CD4-positive, alpha-beta memory T cell (primary cell): ENCODE measurements at regions not wholly inside any gene's neighbourhood (a gene's known extent, or its start where the extent isn't known, plus 50 kb on each side); places are given as distances from the start of the nearest gene placed in this dataset.

ENCODE experiments used
- CTCF ChIA-PET: fragments of 350-600 bp; sonication (Branson Sonifier 250); formaldehyde crosslinking; loops from one replicate; lab custom pipeline; 2021; ENCODE audit warnings: inconsistent platforms; ENCODE audit not compliant: partially characterized antibody; lab: Charles Lee
- POLR2A ChIA-PET: fragments of 350-600 bp; sonication (Branson Sonifier 250); formaldehyde crosslinking; loops from one replicate; lab custom pipeline; 2021; ENCODE audit not compliant: partially characterized antibody; lab: Charles Lee
- DNase-seq, 5 donors: peaks; one replicate each; pipeline versions ENCODE4 v3.0.0 to v3.0.0-alpha.2; 2020 to 2022; ENCODE audit warnings: mixed read lengths in 1 of 5
- H3K27ac ChIP-seq: one replicate; pipeline ENCODE4 v1.7.0; 2013; ENCODE audit warnings: low read depth, low read length
- H3K27me3 ChIP-seq: 2 replicates; pipeline ENCODE4 v1.7.0; 2013; ENCODE audit warnings: mild to moderate bottlenecking, low read length, moderate library complexity; ENCODE audit not compliant: insufficient read depth
- H3K36me3 ChIP-seq: 2 replicates; pipeline ENCODE4 v1.7.0; 2013; ENCODE audit warnings: mild to moderate bottlenecking, low read length, moderate library complexity; ENCODE audit not compliant: insufficient read depth
- H3K4me1 ChIP-seq: 2 replicates; pipeline ENCODE4 v1.7.0; 2013; ENCODE audit warnings: mild to moderate bottlenecking, low read length, moderate library complexity; ENCODE audit not compliant: insufficient read depth
- H3K4me3 ChIP-seq, 2 donors: one replicate each; pipeline ENCODE4 v1.7.0; 2013; ENCODE audit warnings: low read length in 2 of 2, mild to moderate bottlenecking in 1 of 2
- H3K9me3 ChIP-seq, 2 donors: one replicate each; pipeline ENCODE4 v1.7.0; 2013; ENCODE audit warnings: low read length in 2 of 2, control low read depth in 1 of 2; ENCODE audit not compliant: control insufficient read depth in 1 of 2
- H3K27ac Mint-ChIP-seq, 7 donors: one replicate each; pipeline ENCODE4 v1.8.0; 2020 to 2021; ENCODE audit warnings: mixed read lengths in 7 of 7, mild to moderate bottlenecking in 6 of 7, inconsistent platforms in 3 of 7, moderate library complexity in 3 of 7
- H3K27me3 Mint-ChIP-seq, 2 donors: one replicate each; pipeline ENCODE4 v1.8.0; 2020 to 2021; ENCODE audit warnings: mixed read lengths in 2 of 2
- H3K36me3 Mint-ChIP-seq, 2 donors: one replicate each; pipeline ENCODE4 v1.8.0; 2020 to 2021; ENCODE audit warnings: mixed read lengths in 2 of 2, inconsistent platforms in 1 of 2, mild to moderate bottlenecking in 1 of 2
- H3K4me1 Mint-ChIP-seq, 4 donors: one replicate each; pipeline ENCODE4 v1.8.0; 2020 to 2021; ENCODE audit warnings: mixed read lengths in 4 of 4, mild to moderate bottlenecking in 1 of 4
- H3K4me3 Mint-ChIP-seq, 8 donors: one replicate each; pipeline ENCODE4 v1.8.0; 2020 to 2021; ENCODE audit warnings: mixed read lengths in 8 of 8, mild to moderate bottlenecking in 7 of 8, moderate library complexity in 6 of 8, inconsistent platforms in 3 of 8
- H3K9me3 Mint-ChIP-seq, 8 donors: one replicate each; pipeline ENCODE4 v1.8.0; 2020 to 2021; ENCODE audit warnings: mixed read lengths in 8 of 8, mild to moderate bottlenecking in 5 of 8, inconsistent platforms in 3 of 8, moderate library complexity in 1 of 8
- intact Hi-C: fragments of 100-400 bp; cut with micrococcal nuclease; formaldehyde crosslinking; loops from one replicate; pipeline ENCODE4 v1.15.1; 2023

- ChIA-PET CTCF (no interaction called here), POLR2A (interaction anchor here (1.6 kb wide), 1 partner anchor 156 kb away, joined by 5 read pairs; no protein-coding TSS in a partner anchor)
- H3K27me3 ChIP-seq = no peaks in the 10 kb centered on the region
- Mint-ChIP-seq H3K4me1 (peaks cover 31 to 51% (median 36%) of the 10 kb centered on the region in 4 donors), H3K4me3 (no peak overlapping the region), H3K9me3 (peaks cover 0 to 1% (median 0%) of the 10 kb centered on the region in 8 donors), H3K36me3 (peaks cover 0 to 2% of the 10 kb centered on the region in 2 donors), H3K27ac (peak overlapping the region in 1 of 7 donors; percentile 18), H3K27me3 (no peaks in the 10 kb centered on the region)
- no peak overlapping the region for H3K4me3 ChIP-seq
- no peak overlapping the region for H3K27ac ChIP-seq
- no peaks in the 10 kb centered on the region for H3K9me3 ChIP-seq
- intact Hi-C loops = no loop called here
- H3K36me3 ChIP-seq = no peaks in the 10 kb centered on the region
- no peak for DNase-seq
- H3K4me1 ChIP-seq = peaks cover 34% of the 10 kb centered on the region
Observed at GRCh38 chr3:177354466-177354865, 157.2 kb upstream of the TBL1XR1 start.

- H3K36me3 ChIP-seq = no peaks in the 10 kb centered on the region
- peaks cover 38% of the 10 kb centered on the region for H3K4me1 ChIP-seq
- H3K27me3 ChIP-seq = no peaks in the 10 kb centered on the region
- Mint-ChIP-seq H3K4me1 (peaks cover 33 to 61% (median 42%) of the 10 kb centered on the region in 4 donors), H3K27me3 (peaks cover 1 to 7% of the 10 kb centered on the region in 2 donors), H3K36me3 (peaks cover 0 to 12% of the 10 kb centered on the region in 2 donors), H3K9me3 (peaks cover 0 to 12% (median 0%) of the 10 kb centered on the region in 8 donors), H3K27ac (peak overlapping the region in 4 of 7 donors; percentile 38 to 100 (median 58)), H3K4me3 (no peak overlapping the region)
- H3K9me3 ChIP-seq = no peaks in the 10 kb centered on the region
- CTCF ChIA-PET = interaction anchor here (4.9 to 8.7 kb wide), 2 partner anchors 157 to 306 kb away, joined by 32 to 126 read pairs; partner anchors contain the start of gene TBL1XR1
- intact Hi-C loops = no loop called here
- no peak overlapping the region for H3K4me3 ChIP-seq
- POLR2A ChIA-PET = interaction anchor here (1.3 to 8.1 kb wide), 2 partner anchors 10 to 158 kb away, joined by 4 to 529 read pairs; partner anchors contain the start of gene TBL1XR1
- no peak for DNase-seq
- no peak overlapping the region for H3K27ac ChIP-seq
Observed at GRCh38 chr3:177356113-177356512, 158.8 kb upstream of the TBL1XR1 start.

GRCh38 chr3:177356952-177357351, 159.7 kb upstream of the TBL1XR1 start:
- H3K27ac ChIP-seq = no peak overlapping the region
- peaks cover 0 to 12% (median 0%) of the 10 kb centered on the region in 8 donors for H3K9me3 Mint-ChIP-seq
- ChIA-PET CTCF (interaction anchor here (4.9 to 8.7 kb wide), 2 partner anchors 158 to 307 kb away, joined by 32 to 126 read pairs; partner anchors contain the start of gene TBL1XR1), POLR2A (interaction anchor here (0.9 to 8.1 kb wide), 5 partner anchors 11 to 252 kb away, joined by 3 to 529 read pairs (median 4); partner anchors contain the start of gene TBL1XR1)
- H3K4me1 Mint-ChIP-seq = peaks cover 35 to 61% (median 46%) of the 10 kb centered on the region in 4 donors
- no peaks in the 10 kb centered on the region for H3K27me3 ChIP-seq
- no peak overlapping the region for H3K4me3 ChIP-seq
- peaks cover 47% of the 10 kb centered on the region for H3K4me1 ChIP-seq
- H3K36me3 ChIP-seq = no peaks in the 10 kb centered on the region
- peaks cover 1 to 7% of the 10 kb centered on the region in 2 donors for H3K27me3 Mint-ChIP-seq
- intact Hi-C loops = no loop called here
- H3K36me3 Mint-ChIP-seq = peaks cover 0 to 12% of the 10 kb centered on the region in 2 donors
- no peak for DNase-seq
- peak overlapping the region in 1 of 8 donors; percentile 98 for H3K4me3 Mint-ChIP-seq
- H3K27ac Mint-ChIP-seq = peak overlapping the region in 4 of 7 donors; percentile 0 to 100 (median 41)
- no peaks in the 10 kb centered on the region for H3K9me3 ChIP-seq

GRCh38 chr3:177357352-177358090, 160.2 kb upstream of the TBL1XR1 start:
- Mint-ChIP-seq H3K9me3 (peaks cover 0 to 12% (median 0%) of the 10 kb centered on the region in 8 donors), H3K4me1 (peaks cover 33 to 59% (median 47%) of the 10 kb centered on the region in 4 donors), H3K27me3 (peaks cover 1 to 7% of the 10 kb centered on the region in 2 donors), H3K4me3 (peak overlapping the region in 7 of 8 donors; percentile 88 to 98 (median 94)), H3K36me3 (peaks cover 0 to 12% of the 10 kb centered on the region in 2 donors), H3K27ac (peak overlapping the region; percentile 93 to 100 (median 99))
- no peak overlapping the region for H3K4me3 ChIP-seq
- H3K4me1 ChIP-seq = peaks cover 50% of the 10 kb centered on the region
- intact Hi-C loops = loop anchor here (1.0 to 2.0 kb wide), 2 partner anchors 39 to 213 kb away; no protein-coding TSS in a partner anchor
- peak overlapping the region; percentile 96 for H3K27ac ChIP-seq
- no peaks in the 10 kb centered on the region for H3K27me3 ChIP-seq
- DNase-seq = no peak
- ChIA-PET POLR2A (interaction anchor here (0.9 to 8.1 kb wide), 8 partner anchors 11 to 306 kb away, joined by 3 to 529 read pairs (median 4); partner anchors contain the start of gene TBL1XR1), CTCF (interaction anchor here (4.9 to 8.7 kb wide), 2 partner anchors 159 to 307 kb away, joined by 32 to 126 read pairs; partner anchors contain the start of gene TBL1XR1)
- no peaks in the 10 kb centered on the region for H3K9me3 ChIP-seq
- H3K36me3 ChIP-seq = no peaks in the 10 kb centered on the region

GRCh38 chr3:177358091-177358976, 161.1 kb upstream of the TBL1XR1 start:
- ChIA-PET CTCF (interaction anchor here (0.7 to 8.7 kb wide), 3 partner anchors 159 to 308 kb away, joined by 3 to 126 read pairs (median 32); partner anchors contain the start of gene TBL1XR1), POLR2A (interaction anchor here (1.2 to 8.1 kb wide), 13 partner anchors 12 to 306 kb away, joined by 3 to 529 read pairs (median 11); partner anchors contain the start of gene TBL1XR1)

GRCh38 chr3:177358977-177359592, 161.8 kb upstream of the TBL1XR1 start:
- Histone ChIP-seq H3K9me3 (no peaks in the 10 kb centered on the region), H3K36me3 (no peaks in the 10 kb centered on the region), H3K27ac (peak overlapping the region; percentile 96), H3K4me3 (peak overlapping the region; percentile 54 to 65), H3K4me1 (peaks cover 50% of the 10 kb centered on the region), H3K27me3 (no peaks in the 10 kb centered on the region)
- H3K9me3 Mint-ChIP-seq = peaks cover 0 to 12% (median 0%) of the 10 kb centered on the region in 8 donors
- DNase-seq = peak in 4 of 5 donors; percentile 42 to 69 (median 54)
- H3K4me1 Mint-ChIP-seq = peaks cover 33 to 63% (median 49%) of the 10 kb centered on the region in 4 donors
- POLR2A ChIA-PET = interaction anchor here (0.7 to 8.1 kb wide), 42 partner anchors 9 to 419 kb away, joined by 3 to 529 read pairs (median 6); partner anchors contain the start of gene TBL1XR1
- peaks cover 0 to 12% of the 10 kb centered on the region in 2 donors for H3K36me3 Mint-ChIP-seq
- H3K27ac Mint-ChIP-seq = peak overlapping the region; percentile 93 to 100 (median 99)
- H3K4me3 Mint-ChIP-seq = peak overlapping the region; percentile 88 to 98 (median 94)
- CTCF ChIA-PET = interaction anchor here (0.6 to 8.7 kb wide), 15 partner anchors 38 to 419 kb away, joined by 3 to 126 read pairs (median 4); partner anchors contain the start of gene TBL1XR1
- peaks cover 1 to 7% of the 10 kb centered on the region in 2 donors for H3K27me3 Mint-ChIP-seq
- intact Hi-C loops = loop anchor here (1.0 to 2.0 kb wide), 3 partner anchors 41 to 308 kb away; no protein-coding TSS in a partner anchor

More at GRCh38 chr3:177358091-177358976, 161.1 kb upstream of the TBL1XR1 start:
- Mint-ChIP-seq H3K4me3 (peak overlapping the region; percentile 88 to 98 (median 92)), H3K9me3 (peaks cover 0 to 12% (median 0%) of the 10 kb centered on the region in 8 donors), H3K27ac (peak overlapping the region; percentile 93 to 100 (median 99)), H3K27me3 (peaks cover 1 to 7% of the 10 kb centered on the region in 2 donors), H3K4me1 (peaks cover 33 to 63% (median 49%) of the 10 kb centered on the region in 4 donors), H3K36me3 (peaks cover 0 to 12% of the 10 kb centered on the region in 2 donors)
- Histone ChIP-seq H3K4me3 (peak overlapping the region; percentile 54 to 65), H3K4me1 (peaks cover 50% of the 10 kb centered on the region), H3K27ac (peak overlapping the region; percentile 96), H3K9me3 (no peaks in the 10 kb centered on the region), H3K27me3 (no peaks in the 10 kb centered on the region), H3K36me3 (no peaks in the 10 kb centered on the region)
- intact Hi-C loops = loop anchor here (1.0 to 2.0 kb wide), 2 partner anchors 40 to 214 kb away; no protein-coding TSS in a partner anchor
- peak; percentile 59 to 81 (median 61) for DNase-seq
